ENCODE measurements at regions not wholly inside any gene's neighbourhood (a gene's known extent, or its start where the extent isn't known, plus 50 kb on each side); places are given as distances from the start of the nearest gene placed in this dataset.

DNA sequence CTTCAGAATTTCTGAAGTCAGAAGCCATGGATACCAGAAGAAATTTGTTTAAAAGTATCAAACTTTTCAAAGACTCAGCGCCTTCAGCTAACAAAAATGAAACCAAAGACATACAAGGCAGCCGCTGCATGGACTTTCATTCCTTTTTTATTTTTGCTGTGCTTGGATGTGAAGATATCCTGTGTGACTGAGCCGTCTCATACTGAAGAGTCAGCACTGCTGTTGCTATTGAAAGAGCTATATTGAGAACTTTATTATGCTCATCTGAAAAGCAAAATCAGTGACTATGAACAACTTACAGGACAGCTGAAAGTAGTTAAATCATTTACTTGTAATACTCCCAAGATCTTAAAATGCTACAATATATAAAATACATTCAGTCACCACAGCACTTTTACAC lies 809.2 kb downstream of the NXPH1 start:
- Mint-ChIP-seq H3K4me3 (no peak overlapping the region), H3K9me3 (no peaks in the 10 kb centered on the region), H3K36me3 (no peaks in the 10 kb centered on the region), H3K27ac (no peak overlapping the region), H3K27me3 (ENCODE audit: insufficient read depth, low read depth) (peaks cover 2% of the 10 kb centered on the region), H3K4me1 (no peaks in the 10 kb centered on the region)
- no peak overlapping the region for H3K9ac ChIP-seq
- H3K27ac ChIP-seq, result no peak overlapping the region
- H3K4me1 ChIP-seq, result no peaks in the 10 kb centered on the region
- H3K36me3 ChIP-seq, result no peaks in the 10 kb centered on the region
- no peaks in the 10 kb centered on the region for H3K79me2 ChIP-seq (ENCODE audit: low read depth)
- no peaks in the 10 kb centered on the region for H3K27me3 ChIP-seq
- H3K4me3 ChIP-seq, result no peak overlapping the region
- DNase-seq (ENCODE audit: low spot score), result no peak
- H3K9me3 ChIP-seq (ENCODE audit: low read depth), result no peaks in the 10 kb centered on the region
- no peak overlapping the region for H3K4me2 ChIP-seq
- no peak overlapping the region for H2AFZ ChIP-seq (replicated peaks)
- H3F3A ChIP-seq (ENCODE audit: low read depth), result no peaks in the 10 kb centered on the region
- no peaks in the 10 kb centered on the region for H4K20me1 ChIP-seq (ENCODE audit: low read depth)
- TF ChIP-seq, protein P1, sequence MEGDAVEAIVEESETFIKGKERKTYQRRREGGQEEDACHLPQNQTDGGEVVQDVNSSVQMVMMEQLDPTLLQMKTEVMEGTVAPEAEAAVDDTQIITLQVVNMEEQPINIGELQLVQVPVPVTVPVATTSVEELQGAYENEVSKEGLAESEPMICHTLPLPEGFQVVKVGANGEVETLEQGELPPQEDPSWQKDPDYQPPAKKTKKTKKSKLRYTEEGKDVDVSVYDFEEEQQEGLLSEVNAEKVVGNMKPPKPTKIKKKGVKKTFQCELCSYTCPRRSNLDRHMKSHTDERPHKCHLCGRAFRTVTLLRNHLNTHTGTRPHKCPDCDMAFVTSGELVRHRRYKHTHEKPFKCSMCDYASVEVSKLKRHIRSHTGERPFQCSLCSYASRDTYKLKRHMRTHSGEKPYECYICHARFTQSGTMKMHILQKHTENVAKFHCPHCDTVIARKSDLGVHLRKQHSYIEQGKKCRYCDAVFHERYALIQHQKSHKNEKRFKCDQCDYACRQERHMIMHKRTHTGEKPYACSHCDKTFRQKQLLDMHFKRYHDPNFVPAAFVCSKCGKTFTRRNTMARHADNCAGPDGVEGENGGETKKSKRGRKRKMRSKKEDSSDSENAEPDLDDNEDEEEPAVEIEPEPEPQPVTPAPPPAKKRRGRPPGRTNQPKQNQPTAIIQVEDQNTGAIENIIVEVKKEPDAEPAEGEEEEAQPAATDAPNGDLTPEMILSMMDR (IDR thresholded peaks at IDR 0.05), result no peak
- TF ChIP-seq EZH2 (IDR thresholded peaks at IDR 0.05), result no peak
- TF ChIP-seq EZH2phosphoT487 (IDR thresholded peaks at IDR 0.05), result no peak

DNA sequence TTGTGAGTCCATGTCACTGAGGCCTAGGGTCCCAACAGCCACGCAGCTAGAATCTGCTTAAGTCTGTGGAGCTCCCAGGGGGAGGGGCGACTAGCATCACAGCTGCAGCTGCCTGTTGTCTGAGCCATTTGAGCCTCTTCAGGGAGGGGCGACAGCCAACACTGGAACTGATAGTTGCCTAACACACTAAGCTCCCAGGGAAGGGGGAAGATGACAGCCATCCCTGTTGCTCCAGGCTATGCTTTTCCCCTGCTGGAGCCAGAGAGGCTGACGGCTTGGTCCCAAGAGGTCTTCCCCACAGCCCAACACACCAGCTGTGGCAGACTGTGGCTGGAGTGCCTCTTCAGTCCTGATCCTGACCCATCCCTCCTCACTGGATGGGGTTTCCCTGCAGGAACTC lies 817.5 kb downstream of the NXPH1 start:
- Histone ChIP-seq H3K4me3 (no peak overlapping the region), H3K27ac (no peak overlapping the region), H3K9me3 (ENCODE audit: low read depth) (no peaks in the 10 kb centered on the region), H3K79me2 (ENCODE audit: low read depth) (no peaks in the 10 kb centered on the region), H3K36me3 (no peaks in the 10 kb centered on the region), H3K27me3 (no peaks in the 10 kb centered on the region), H3F3A (ENCODE audit: low read depth) (no peaks in the 10 kb centered on the region), H3K9ac (no peak overlapping the region), H3K4me1 (no peaks in the 10 kb centered on the region), H4K20me1 (ENCODE audit: low read depth) (no peaks in the 10 kb centered on the region), H3K4me2 (no peak overlapping the region), H2AFZ (replicated peaks) (peak overlapping the region; percentile 81)
- DNase-seq (ENCODE audit: low spot score), result peak; percentile 65
- Mint-ChIP-seq H3K4me1 (no peaks in the 10 kb centered on the region), H3K36me3 (no peaks in the 10 kb centered on the region), H3K27ac (no peak overlapping the region), H3K9me3 (no peaks in the 10 kb centered on the region), H3K4me3 (no peak overlapping the region), H3K27me3 (ENCODE audit: insufficient read depth, low read depth) (no peaks in the 10 kb centered on the region)
- TF ChIP-seq, protein P1 (IDR thresholded peaks at IDR 0.05), result no peak
- TF ChIP-seq EZH2 (IDR thresholded peaks at IDR 0.05) (no peak), EZH2phosphoT487 (IDR thresholded peaks at IDR 0.05) (no peak)

GRCh38 chr7:9264395-9264794 lies 831.0 kb downstream of the NXPH1 start:
- TF ChIP-seq EZH2phosphoT487 (IDR thresholded peaks at IDR 0.05) (no peak), EZH2 (IDR thresholded peaks at IDR 0.05) (no peak)
- TF ChIP-seq, protein P1 (IDR thresholded peaks at IDR 0.05), result no peak
- Mint-ChIP-seq H3K27ac (no peak overlapping the region), H3K4me3 (no peak overlapping the region), H3K27me3 (ENCODE audit: insufficient read depth, low read depth) (no peaks in the 10 kb centered on the region), H3K4me1 (no peaks in the 10 kb centered on the region), H3K36me3 (no peaks in the 10 kb centered on the region), H3K9me3 (peaks cover 2% of the 10 kb centered on the region)
- Histone ChIP-seq H3K4me1 (no peaks in the 10 kb centered on the region), H3K9ac (no peak overlapping the region), H3K9me3 (ENCODE audit: low read depth) (no peaks in the 10 kb centered on the region), H3K4me2 (no peak overlapping the region), H3K27me3 (no peaks in the 10 kb centered on the region), H4K20me1 (ENCODE audit: low read depth) (no peaks in the 10 kb centered on the region), H3F3A (ENCODE audit: low read depth) (no peaks in the 10 kb centered on the region), H3K79me2 (ENCODE audit: low read depth) (no peaks in the 10 kb centered on the region), H2AFZ (replicated peaks) (no peak overlapping the region), H3K4me3 (no peak overlapping the region), H3K36me3 (no peaks in the 10 kb centered on the region), H3K27ac (no peak overlapping the region)
- no peak for DNase-seq (ENCODE audit: low spot score)
